Raji (cell line): ENCODE measurements at regions not wholly inside any gene's neighbourhood (a gene's known extent, or its start where the extent isn't known, plus 50 kb on each side); places are given as distances from the start of the nearest gene placed in this dataset.

ENCODE experiments used
- POLR2A ChIP-seq: IDR thresholded peaks from 2 replicates; pipeline ENCODE4 v1.6.1; 2011; ENCODE audit warnings: low read depth, low read length, control low read depth; ENCODE audit not compliant: insufficient read depth

GRCh38 chr22:49671331-49672013, 156.2 kb downstream of the BRD1 start:
- no peak for TF ChIP-seq POLR2A

DNA sequence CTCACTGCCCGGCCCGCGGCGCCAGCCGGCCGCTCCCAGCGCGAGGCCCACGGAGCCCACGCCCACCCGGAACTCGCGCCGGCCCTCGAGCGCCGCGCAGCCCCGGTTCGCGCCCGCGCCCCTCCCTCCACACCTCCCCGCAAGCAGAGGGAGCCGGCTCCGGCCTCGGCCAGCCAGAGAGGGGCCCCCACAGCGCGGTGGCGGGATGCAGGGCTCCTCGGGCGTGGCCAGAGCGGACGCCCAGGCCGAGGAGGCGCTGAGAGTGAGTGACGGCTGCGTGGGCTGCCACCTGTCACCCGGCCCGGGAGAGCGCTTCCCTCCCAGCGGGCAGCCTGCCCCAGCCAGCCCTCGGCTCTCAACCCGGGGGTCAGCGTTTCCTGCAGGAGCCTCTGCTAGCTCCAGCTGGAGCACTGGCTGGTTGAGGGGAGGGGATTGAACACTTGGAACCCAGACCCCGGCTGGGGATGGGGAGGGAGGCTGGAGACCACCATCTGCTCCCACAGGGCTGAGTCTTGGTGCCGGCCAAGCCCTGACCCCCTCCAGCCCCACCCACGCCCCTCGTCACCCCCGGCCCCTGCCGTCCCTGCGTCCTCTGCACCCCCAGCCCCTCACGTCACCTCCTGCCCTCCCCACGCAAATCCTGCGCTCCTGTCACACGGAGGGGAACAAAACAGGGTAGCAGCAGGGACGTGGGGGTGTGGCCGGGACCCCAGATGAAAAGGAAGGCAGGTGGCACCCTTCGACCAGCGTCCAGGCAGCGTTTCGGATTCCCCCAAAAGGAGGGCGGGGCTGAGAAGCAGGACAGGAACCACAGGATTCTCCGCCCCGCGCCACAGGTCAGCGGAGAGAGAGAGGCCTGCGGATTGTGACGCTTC, 157.0 kb downstream of the BRD1 start:
- TF ChIP-seq POLR2A: no peak

GRCh38 chr22:49668402-49668801, 159.3 kb downstream of the BRD1 start:
- no peak for TF ChIP-seq POLR2A

DNA sequence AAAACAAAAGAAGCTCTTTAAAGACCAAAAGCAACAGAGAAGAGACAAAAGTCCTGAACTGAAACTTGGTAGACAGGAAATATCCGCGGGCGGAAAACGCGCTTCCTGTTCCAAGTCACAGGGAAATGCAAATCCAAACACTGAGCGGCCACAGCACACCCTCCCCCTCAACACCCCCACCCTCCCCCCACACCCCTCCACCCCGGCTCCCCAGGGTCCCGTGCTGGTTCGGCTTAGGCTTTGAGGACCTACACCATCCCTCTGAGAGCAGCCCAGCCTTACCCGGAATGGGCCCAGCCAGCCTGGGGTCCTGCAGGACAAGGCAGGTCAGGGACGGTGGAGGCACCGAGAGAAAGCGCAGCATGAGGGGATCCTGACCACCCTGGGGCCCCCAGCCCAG, 160.4 kb downstream of the BRD1 start:
- no peak for TF ChIP-seq POLR2A

DNA sequence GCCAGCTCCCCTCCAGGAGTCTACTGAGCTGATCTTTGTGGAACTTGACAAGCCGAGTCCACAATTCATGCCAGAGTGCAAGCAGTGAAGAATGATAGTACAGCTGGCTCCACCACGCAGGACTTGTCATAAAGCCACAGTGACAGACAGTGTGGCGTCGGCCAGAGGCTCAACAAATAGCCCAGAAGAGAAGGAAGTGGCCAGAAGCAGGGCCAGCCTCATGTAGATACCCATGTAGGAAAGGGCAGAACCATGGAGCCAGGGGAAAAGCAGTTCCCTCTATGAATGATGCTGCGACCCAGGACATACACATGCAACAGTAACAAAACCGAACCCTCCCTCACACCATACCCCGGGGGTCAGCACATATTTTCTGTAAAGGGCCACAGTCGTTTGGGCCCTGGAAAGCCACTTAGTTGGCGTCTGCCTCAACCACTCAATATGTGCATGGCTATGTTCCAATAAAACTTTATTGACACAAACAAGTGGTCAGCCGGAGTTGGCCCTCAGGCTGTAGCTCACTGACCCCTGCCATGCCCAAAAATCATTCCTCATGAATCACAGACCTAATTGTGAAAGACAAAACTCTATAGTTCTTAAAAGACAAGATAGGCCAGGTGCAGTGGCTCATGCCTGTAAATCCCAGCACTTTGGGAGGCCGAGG, 161.4 kb downstream of the BRD1 start:
- TF ChIP-seq POLR2A: no peak

DNA sequence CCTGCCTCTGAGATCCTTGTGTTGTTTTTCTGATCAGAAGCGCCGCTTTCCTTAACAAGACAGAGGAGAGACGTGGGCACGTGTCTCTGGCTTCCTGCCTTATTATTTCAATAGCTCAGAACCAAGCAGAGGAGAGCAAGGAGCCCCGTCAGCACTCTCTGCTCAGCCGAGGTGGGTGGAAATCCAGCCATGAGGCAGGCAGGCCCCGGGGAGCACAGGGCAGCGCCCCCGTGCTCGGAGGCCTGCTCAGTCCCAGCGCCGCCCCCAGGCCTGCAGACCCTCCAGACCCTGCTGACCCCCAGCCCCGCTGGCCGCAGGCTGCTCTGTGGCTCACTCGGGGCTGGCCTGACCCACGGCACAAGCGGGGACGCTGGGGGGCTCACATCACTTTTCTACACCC, 162.8 kb downstream of the BRD1 start:
- TF ChIP-seq POLR2A: no peak

- no peak for TF ChIP-seq POLR2A
Measured at GRCh38 chr22:49664371-49664881, 163.2 kb downstream of the BRD1 start.

DNA sequence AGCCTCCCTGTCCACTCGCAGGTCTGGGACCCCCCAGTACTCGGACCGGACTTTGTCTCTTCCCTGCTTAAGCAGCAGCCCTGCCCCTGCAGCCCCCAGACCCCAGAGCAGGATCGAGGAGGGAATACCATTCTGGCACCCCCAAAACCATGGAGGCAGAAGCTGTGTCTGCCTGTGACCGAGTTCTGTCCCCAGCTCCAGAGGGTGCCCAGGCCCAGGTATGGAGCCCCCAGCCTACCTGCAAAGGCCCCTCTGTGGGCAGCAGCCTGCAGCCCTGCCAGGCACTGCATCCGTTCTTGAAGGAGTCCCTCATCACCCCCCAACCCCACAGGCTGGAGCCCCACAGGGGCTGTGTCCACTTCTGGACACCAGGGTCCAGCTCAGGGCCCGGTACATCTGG, 163.8 kb downstream of the BRD1 start:
- no peak for TF ChIP-seq POLR2A

DNA sequence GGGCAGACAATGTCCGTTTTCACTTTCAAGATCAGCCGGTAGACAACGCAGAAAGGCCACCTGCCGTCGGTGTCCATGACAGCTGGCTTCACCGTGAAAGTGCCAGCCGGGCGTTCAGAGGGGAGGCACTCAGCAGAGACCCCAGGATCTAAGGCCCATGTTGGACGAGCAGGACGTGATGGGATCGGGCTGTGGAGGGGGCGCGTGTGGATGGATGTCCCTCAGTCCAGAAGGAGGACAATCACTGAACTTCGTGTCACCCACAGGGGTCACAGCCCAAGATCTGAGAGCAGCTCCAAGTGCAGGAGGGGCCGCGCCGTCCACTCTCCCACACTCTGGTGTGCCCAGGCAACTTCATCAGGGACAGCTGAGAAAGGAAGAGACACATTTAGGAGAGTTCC, 164.4 kb downstream of the BRD1 start:
- no peak for TF ChIP-seq POLR2A

GRCh38 chr22:49662681-49663080, 165.0 kb downstream of the BRD1 start:
- TF ChIP-seq POLR2A: no peak

DNA sequence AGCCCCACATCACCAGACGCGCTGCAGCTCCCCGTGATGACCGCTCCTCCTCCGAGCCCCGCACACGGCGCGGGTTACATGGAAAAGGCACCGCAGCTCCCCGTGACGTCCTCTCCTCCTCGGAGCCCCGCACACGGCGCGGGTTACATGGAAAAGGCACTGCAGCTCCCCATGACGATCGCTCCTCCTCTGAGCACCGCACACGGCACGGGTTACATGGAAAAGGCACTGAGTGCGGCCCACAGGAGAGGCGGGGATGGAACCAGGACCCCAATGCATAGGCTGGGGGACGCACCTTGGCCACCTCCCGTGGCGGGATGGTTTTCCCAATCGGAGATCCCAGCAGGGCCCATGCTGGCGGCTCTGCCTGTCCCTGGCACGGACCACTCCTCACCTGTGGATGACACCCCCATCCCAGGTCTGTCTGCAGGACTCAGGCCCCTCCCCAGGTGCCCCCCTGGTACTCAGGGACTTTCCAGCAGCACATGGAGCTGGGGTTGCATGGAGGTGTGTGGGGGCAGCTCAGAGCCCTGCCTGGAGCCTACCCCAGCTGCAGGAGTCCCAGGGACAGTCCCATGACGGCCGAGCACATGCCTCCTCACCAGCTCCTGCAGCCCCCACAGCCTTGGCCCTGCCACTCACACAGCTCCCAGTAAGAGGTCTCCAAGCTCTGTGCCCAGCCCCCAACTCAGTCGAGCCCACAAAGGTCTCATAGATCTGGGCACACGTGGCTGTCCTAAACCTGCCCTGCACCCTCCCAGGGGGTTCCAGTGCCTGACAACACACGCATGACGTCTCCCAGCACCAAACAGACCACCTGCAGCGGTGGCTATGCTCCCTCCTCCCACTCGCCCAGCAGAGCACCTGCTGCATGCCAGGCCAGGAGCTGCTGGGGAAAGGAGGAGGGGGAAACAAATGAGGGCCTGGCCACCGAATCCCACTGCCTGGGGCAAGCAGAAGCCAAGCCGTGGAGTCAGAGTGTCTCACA, 166.6 kb downstream of the BRD1 start:
- TF ChIP-seq POLR2A: no peak

- TF ChIP-seq POLR2A: no peak
Measured at GRCh38 chr22:49660321-49660720, 167.4 kb downstream of the BRD1 start.

- no peak for TF ChIP-seq POLR2A
Measured at GRCh38 chr22:49659924-49660315, 167.8 kb downstream of the BRD1 start.

- TF ChIP-seq POLR2A: no peak
Measured at GRCh38 chr22:49659281-49659923, 168.3 kb downstream of the BRD1 start.
